ENCODE measurements at regions not wholly inside any gene's neighbourhood (a gene's known extent, or its start where the extent isn't known, plus 50 kb on each side); places are given as distances from the start of the nearest gene placed in this dataset.
A peak's percentile ranks its signal among the peaks of the same experiment; 100 is the strongest.
"Not testable (repeated sequence)": the region's sequence is repeated elsewhere in the genome, so short reads cannot be mapped to it uniquely, and the experiment has no call there.

DNA sequence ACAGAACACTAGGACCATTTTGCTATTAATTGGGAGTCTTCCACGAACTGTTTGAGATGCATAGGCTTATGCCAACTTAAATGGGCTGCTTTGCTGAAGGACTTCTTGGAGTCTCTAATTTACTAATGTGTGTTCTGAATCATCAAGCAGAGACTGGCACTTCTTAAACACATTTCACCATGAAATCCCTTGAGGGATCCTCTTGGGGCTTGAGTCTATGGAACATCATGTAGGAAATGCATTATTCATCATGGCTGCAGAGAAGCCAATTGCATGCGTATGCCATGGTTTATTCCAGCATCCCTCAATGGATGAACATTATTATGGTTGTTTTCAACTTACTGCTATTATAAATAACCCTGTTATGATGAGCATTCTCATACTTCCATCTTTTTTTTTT, 73.4 kb downstream of the FGD2 start:
- H3K9me3 ChIP-seq: no peaks in the 10 kb centered on the region
- intact Hi-C loops (cut with DNase I): no loop called here
- H3K4me3 ChIP-seq: no peak overlapping the region
- no peaks in the 10 kb centered on the region for H3K36me3 ChIP-seq
- no peak for DNase-seq
- H3K27me3 ChIP-seq: no peaks in the 10 kb centered on the region
- peaks cover 10% of the 10 kb centered on the region for H3K4me1 ChIP-seq (ENCODE audit: insufficient read depth)
- TF ChIP-seq, protein P1, sequence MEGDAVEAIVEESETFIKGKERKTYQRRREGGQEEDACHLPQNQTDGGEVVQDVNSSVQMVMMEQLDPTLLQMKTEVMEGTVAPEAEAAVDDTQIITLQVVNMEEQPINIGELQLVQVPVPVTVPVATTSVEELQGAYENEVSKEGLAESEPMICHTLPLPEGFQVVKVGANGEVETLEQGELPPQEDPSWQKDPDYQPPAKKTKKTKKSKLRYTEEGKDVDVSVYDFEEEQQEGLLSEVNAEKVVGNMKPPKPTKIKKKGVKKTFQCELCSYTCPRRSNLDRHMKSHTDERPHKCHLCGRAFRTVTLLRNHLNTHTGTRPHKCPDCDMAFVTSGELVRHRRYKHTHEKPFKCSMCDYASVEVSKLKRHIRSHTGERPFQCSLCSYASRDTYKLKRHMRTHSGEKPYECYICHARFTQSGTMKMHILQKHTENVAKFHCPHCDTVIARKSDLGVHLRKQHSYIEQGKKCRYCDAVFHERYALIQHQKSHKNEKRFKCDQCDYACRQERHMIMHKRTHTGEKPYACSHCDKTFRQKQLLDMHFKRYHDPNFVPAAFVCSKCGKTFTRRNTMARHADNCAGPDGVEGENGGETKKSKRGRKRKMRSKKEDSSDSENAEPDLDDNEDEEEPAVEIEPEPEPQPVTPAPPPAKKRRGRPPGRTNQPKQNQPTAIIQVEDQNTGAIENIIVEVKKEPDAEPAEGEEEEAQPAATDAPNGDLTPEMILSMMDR (IDR thresholded peaks at IDR 0.05): no peak
- TF ChIP-seq EP300 (IDR thresholded peaks at IDR 0.05): no peak
- TF ChIP-seq POLR2A (IDR thresholded peaks at IDR 0.05): no peak
- H3K27ac ChIP-seq: no peak overlapping the region
- 93 to 94% (median 93%) methylated on average over 2 of the region's 2 CpGs for WGBS, 3 donors

DNA sequence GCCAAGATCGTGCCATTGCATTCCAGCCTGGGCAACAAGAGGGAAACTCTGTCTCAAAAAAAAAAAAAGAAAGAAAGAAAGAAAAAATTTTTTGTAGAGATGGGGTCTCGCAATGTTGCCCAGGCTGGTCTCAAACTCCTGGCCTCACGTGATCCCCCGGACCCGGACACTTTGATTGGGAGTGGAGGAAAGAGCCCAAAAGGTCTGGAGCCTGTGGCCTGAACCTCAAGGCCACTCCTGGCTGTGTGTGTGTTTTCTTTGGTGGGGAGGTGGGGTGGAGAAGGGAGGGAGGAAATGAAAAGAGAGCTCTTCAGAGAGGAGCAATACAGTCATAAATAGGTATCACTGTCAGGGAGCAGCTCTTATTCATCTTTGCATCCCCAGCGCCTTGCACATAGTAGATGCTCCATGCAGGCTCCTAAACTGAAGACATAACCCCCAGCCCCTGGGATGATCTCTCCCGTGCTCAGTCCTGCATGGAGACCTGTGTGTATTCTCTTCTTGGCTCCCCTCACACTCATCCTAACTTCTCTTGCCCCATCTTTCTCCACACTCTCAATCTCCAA, 75.7 kb downstream of the FGD2 start:
- H3K36me3 ChIP-seq: no peaks in the 10 kb centered on the region
- H3K9me3 ChIP-seq: no peaks in the 10 kb centered on the region
- no peak overlapping the region for H3K4me3 ChIP-seq
- TF ChIP-seq, protein P1 (IDR thresholded peaks at IDR 0.05): no peak
- no peak for TF ChIP-seq POLR2A (IDR thresholded peaks at IDR 0.05)
- no peak for TF ChIP-seq EP300 (IDR thresholded peaks at IDR 0.05)
- intact Hi-C loops (cut with DNase I): no loop called here
- H3K4me1 ChIP-seq (ENCODE audit: insufficient read depth): peaks cover 19% of the 10 kb centered on the region
- no peaks in the 10 kb centered on the region for H3K27me3 ChIP-seq
- WGBS, 3 donors: 51 to 64% (median 52%) methylated on average over 7 of the region's 7 CpGs
- no peak overlapping the region for H3K27ac ChIP-seq
- no peak for DNase-seq

DNA sequence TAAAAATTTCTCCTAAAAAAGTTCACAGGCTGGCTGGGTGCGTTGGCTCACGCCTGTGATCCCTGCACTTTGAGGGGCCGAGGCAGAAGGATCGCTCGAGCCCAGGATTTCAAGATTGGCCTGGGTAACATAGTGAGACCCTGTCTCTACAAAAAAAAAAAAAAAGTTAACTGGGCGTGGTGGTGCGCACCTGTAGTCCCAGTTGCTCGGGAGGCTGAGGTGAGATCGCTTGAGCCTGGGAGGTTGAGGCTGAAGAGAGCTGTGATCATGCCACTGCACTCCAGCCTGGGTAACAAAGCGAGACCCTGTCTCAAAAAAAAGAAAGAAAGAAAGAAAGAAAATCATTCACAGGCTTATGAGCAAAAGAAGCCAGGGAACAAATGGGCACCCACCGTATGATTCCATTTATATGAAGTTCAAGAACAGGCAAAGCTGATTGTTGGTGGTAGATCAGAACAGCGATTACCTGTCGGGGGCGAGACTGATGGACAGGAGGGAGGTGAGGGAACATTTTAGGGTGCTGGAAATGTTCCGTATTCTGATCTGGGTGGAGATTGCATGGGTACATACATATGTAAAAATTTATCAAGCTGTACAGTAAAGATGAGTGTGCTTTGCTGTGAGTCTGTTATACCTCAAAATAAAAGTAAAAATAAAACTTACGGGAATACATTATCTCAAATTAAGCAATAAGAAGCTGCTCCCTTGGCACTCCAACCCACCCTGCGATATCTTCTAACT, 77.1 kb downstream of the FGD2 start:
- Histone ChIP-seq H3K9me3 (no peaks in the 10 kb centered on the region), H3K36me3 (no peaks in the 10 kb centered on the region), H3K27me3 (no peaks in the 10 kb centered on the region), H3K27ac (peak overlapping the region in 1 of 2 donors; percentile 31), H3K4me3 (no peak overlapping the region), H3K4me1 (ENCODE audit: insufficient read depth) (peaks cover 19% of the 10 kb centered on the region)
- no peak for DNase-seq
- WGBS, 3 donors: 77 to 84% (median 81%) methylated on average over 17 of the region's 17 CpGs
- intact Hi-C loops (cut with DNase I): no loop called here
- TF ChIP-seq EP300 (IDR thresholded peaks at IDR 0.05) (no peak), POLR2A (IDR thresholded peaks at IDR 0.05) (no peak)
- TF ChIP-seq, protein P1 (IDR thresholded peaks at IDR 0.05): no peak

DNA sequence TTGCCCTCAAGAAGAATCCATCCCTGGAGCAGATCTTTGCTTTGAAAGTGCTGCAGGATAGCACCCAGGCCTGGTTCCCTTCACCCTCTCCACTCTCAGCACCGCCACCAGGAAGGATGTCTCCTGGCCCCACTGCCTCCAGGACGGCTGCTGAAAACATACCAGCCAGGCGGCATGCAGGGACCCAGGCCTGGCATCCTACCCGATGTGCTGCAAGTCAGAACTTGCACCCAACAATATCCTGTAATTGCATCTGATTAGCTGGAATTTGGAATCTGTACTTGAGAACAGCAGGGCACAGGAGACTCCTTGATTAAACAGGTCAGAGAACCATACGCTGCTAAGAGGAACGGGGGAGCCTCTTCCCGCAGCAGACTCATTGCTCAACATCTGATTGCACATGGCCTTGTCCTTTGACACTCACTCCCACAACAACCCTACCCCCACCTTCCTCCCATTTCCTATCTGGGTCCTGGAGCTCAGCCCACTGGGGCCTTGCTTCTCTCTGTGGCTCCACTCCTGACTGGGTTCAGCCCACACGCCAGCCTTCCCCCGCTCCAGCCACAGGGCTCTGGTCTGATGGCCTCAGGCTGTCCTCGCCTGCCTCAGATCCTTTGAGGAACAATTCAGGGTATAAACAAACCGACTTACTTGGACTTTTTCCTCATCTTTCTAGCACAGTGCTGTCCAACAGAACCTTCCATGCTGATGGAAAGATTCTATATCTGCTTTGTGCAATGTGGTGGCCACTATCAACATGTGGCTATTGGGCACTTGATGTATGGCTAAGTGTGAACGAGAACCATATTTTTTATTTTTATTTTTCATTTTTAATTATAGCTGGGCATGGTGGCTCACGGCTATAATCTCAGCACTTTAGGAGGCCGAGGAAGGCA, 78.0 kb downstream of the FGD2 start:
- 32 to 38% (median 38%) methylated on average over 14 of the region's 14 CpGs for WGBS, 3 donors
- peak overlapping the region; percentile 29 to 41 for H3K27ac ChIP-seq
- no peaks in the 10 kb centered on the region for H3K36me3 ChIP-seq
- TF ChIP-seq POLR2A (IDR thresholded peaks at IDR 0.05): peak; percentile 13
- peak; percentile 82 for TF ChIP-seq EP300 (IDR thresholded peaks at IDR 0.05)
- TF ChIP-seq, protein P1 (IDR thresholded peaks at IDR 0.05): no peak
- intact Hi-C loops (cut with DNase I): no loop called here
- DNase-seq: peak; percentile 86 to 96 (median 93)
- H3K4me3 ChIP-seq: no peak overlapping the region
- H3K9me3 ChIP-seq: no peaks in the 10 kb centered on the region
- H3K4me1 ChIP-seq (ENCODE audit: insufficient read depth): peaks cover 16% of the 10 kb centered on the region
- H3K27me3 ChIP-seq: no peaks in the 10 kb centered on the region

DNA sequence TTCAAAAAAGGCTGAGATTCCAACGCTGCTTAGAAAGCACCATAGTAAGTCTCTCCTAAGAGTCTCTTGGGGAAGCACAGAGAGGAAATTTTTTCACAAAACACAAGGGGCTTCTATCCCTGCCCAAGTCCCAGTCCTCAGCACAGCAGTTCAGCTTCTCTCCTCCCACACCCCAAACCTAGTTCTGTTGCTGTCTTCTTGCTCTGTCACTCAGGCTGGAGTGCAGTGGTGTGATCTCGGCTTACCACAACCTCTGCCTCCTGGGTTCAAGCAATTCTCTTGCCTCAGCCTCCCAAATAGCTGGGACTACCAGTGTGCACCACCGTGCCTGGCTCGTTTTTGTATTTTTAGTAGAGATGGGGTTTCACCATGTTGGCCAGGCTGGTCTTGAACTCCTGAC, 79.2 kb downstream of the FGD2 start:
- peaks cover 16% of the 10 kb centered on the region for H3K4me1 ChIP-seq (ENCODE audit: insufficient read depth)
- WGBS, 3 donors: 83 to 94% (median 91%) methylated on average over 4 of the region's 4 CpGs
- H3K9me3 ChIP-seq; H3K4me3 ChIP-seq; intact Hi-C loops (cut with DNase I); H3K27ac ChIP-seq; H3K27me3 ChIP-seq; DNase-seq; H3K36me3 ChIP-seq: not testable (repeated sequence)
